ENCODE measurements at regions not wholly inside any gene's neighbourhood (a gene's known extent, or its start where the extent isn't known, plus 50 kb on each side); places are given as distances from the start of the nearest gene placed in this dataset.

DNA sequence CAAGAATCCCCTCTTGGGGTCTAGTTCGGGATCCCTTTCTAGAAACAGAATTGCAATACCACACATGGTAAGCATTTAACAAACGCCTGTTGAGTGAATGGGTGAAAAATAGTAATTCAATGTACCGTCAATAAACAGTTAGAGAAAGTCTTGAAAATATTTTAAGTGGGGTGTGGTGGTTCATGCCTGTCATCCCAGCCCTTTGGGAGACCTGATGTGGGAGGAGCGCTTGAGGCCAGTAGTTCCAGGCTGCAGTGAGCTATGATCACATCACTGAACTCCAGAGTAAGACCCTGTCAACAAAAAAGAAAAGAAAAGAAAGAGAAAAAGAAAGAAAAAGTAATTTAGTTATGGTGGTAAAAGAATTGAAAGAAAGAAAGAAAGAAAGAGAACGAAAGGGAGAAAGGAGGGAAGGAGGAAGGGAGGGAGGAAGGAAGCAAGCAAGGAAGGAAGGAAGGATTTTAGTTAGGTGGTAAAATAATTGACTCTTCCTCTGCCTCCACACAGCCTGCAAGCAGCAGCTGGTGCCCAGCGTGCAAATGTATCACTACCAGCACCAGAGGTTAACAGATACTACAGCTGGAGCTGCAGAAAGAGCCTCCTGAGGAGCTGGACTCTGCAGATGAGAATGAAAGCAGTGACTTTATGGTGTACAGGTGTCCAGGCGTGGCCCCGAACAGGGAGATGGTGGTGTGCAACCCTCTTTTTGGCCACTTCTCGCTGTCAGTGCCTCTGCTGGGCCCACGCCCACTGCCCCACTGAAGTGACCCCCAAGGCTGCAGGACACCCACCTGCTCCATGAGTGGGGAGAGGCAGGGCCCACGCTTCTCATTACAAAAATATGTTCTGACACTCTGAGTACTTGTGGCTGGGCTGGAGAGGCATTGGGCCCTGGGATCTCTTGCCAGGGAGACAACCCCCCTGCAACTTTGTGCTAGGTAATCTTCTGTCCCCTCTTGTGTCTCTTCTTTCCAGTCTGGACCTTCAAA, 135.4 kb downstream of the BAMBI start:
- TF ChIP-seq SP1 (CRISPR knock-in tag; IDR thresholded peaks at IDR 0.05) (no peak), TRIM25 (IDR thresholded peaks at IDR 0.05; ENCODE audit: borderline replicate concordance) (no peak), ZNF239 (CRISPR knock-in tag; IDR thresholded peaks at IDR 0.05) (no peak), POLR2AphosphoS5 (IDR thresholded peaks at IDR 0.05; ENCODE audit: control insufficient read depth, insufficient read depth, low read depth, low read length) (no peak), MAFK (IDR thresholded peaks at IDR 0.05; ENCODE audit: low read length) (no peak), ZBTB11 (CRISPR knock-in tag; IDR thresholded peaks at IDR 0.05) (no peak; a peak in 1 of 6 replicates), ELK1 (CRISPR knock-in tag; IDR thresholded peaks at IDR 0.05) (no peak), IRF2 (CRISPR knock-in tag; IDR thresholded peaks at IDR 0.05) (no peak), ZNF609 (CRISPR knock-in tag; IDR thresholded peaks at IDR 0.05; ENCODE audit: borderline replicate concordance) (no peak), YY1 (IDR thresholded peaks at IDR 0.05; ENCODE audit: borderline replicate concordance in 1 of 3, control insufficient read depth in 1 of 3, extremely low read depth in 1 of 3, insufficient read depth in 3 of 3, insufficient read length in 1 of 3, insufficient replicate concordance in 2 of 3, low read depth in 1 of 3, low read length in 2 of 3) (no peak)
- TF ChIP-seq, protein P1, sequence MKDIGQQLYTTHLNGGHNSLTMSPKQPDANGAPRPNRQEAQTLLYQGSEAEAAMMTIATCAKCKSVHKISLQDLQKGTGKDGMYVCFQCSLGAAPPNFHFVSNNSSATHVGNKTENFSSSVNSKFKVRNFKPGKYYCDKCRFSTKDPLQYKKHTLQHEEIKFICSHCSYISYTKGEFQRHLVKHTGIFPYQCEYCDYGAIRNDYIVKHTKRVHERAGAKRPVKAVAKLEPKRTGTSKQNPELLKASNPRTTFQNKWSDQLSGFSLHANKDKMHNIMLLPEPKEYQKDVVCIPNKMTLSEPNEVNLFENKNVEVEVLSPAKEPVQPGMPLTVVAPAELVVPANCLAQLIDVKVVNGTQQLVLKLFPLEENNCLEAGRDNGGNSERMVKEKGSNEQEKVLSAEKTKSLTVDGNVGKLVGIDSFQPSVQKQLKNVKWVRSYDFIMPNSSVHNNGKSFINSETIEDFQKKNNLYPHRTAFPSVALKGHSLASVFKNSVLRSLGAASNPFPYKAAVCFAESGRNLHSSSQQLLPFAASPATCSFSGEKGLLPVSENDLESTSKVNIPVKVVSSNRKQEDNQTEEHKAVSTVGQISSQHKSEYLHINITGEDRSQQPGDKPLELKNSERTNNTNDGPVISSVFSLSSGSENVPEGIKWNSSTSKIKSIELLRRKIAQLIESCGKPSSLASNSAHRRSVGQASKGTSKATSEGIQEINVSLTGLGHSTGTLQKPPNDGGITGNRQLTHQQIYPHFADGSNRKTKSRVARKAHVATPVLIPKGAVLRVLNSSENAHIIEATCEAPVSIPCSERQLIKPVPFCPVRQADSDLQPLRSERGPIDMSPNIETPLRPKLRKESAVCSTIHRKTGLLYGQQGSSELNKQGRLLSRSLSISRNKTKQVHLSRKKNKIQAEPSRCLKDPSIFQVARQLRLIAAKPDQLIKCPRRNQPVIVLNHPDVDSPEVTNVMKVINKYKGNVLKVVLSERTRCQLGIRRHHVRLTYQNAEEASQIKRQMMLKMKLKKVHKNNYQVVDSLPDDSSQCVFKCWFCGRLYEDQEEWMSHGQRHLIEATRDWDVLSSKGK (CRISPR knock-in tag; IDR thresholded peaks at IDR 0.05): no peak
